ENCODE measurements at regions not wholly inside any gene's neighbourhood (a gene's known extent, or its start where the extent isn't known, plus 50 kb on each side); places are given as distances from the start of the nearest gene placed in this dataset.

GRCh38 chr5:25459082-25459481, 814.3 kb upstream of the CDH10 start:
- TF ChIP-seq CTCF (IDR thresholded peaks at IDR 0.05; ENCODE audit: insufficient read depth, low read length), result no peak
- no peak for TF ChIP-seq POLR2AphosphoS5 (IDR thresholded peaks at IDR 0.05; ENCODE audit: low read depth)
- no peak for TF ChIP-seq GABPA (IDR thresholded peaks at IDR 0.05; ENCODE audit: low read depth)
- no peak for TF ChIP-seq REST (IDR thresholded peaks at IDR 0.05; ENCODE audit: insufficient replicate concordance, low read depth)

Measured in HL-60 (cell line).